GM18858 (cell line): ENCODE measurements at regions not wholly inside any gene's neighbourhood (a gene's known extent, or its start where the extent isn't known, plus 50 kb on each side); places are given as distances from the start of the nearest gene placed in this dataset.
"Not testable (repeated sequence)": the region's sequence is repeated elsewhere in the genome, so short reads cannot be mapped to it uniquely, and the experiment has no call there.

Source experiments
- ATAC-seq: cut with Tn5 transposase; IDR thresholded peaks from one replicate; pipeline ENCODE4 v1.9.1; 2021; ENCODE audit not compliant: unreplicated experiment

- ATAC-seq, result no peak
Observed at GRCh38 chr5:82446809-82447208, 168.7 kb upstream of the RPS23 start.

- no peak for ATAC-seq
Observed at GRCh38 chr5:82445726-82446335, 167.7 kb upstream of the RPS23 start.

- no peak for ATAC-seq
Observed at GRCh38 chr5:82439750-82440445, 161.7 kb upstream of the RPS23 start.

- not testable (repeated sequence) for ATAC-seq
Observed at GRCh38 chr5:82437565-82437964, 159.4 kb upstream of the RPS23 start.

GRCh38 chr5:82436291-82436690 lies 158.1 kb upstream of the RPS23 start:
- no peak for ATAC-seq

- not testable (repeated sequence) for ATAC-seq
Observed at GRCh38 chr5:82434696-82435660, 156.8 kb upstream of the RPS23 start.

- no peak for ATAC-seq
Observed at GRCh38 chr5:82426464-82427154, 148.5 kb upstream of the RPS23 start.

GRCh38 chr5:82425591-82425990 lies 147.4 kb upstream of the RPS23 start:
- ATAC-seq, result no peak

GRCh38 chr5:82424211-82424610 lies 146.1 kb upstream of the RPS23 start:
- no peak for ATAC-seq

- ATAC-seq, result no peak
Observed at GRCh38 chr5:82422751-82423181, 144.6 kb upstream of the RPS23 start.

GRCh38 chr5:82422001-82422740 lies 144.0 kb upstream of the RPS23 start:
- no peak for ATAC-seq

- ATAC-seq, result no peak
Observed at GRCh38 chr5:82421119-82421518, 143.0 kb upstream of the RPS23 start.

- ATAC-seq, result not testable (repeated sequence)
Observed at GRCh38 chr5:82420524-82420923, 142.4 kb upstream of the RPS23 start.

- ATAC-seq, result no peak
Observed at GRCh38 chr5:82419559-82420332, 141.6 kb upstream of the RPS23 start.

- ATAC-seq, result no peak
Observed at GRCh38 chr5:82418608-82418950, 140.4 kb upstream of the RPS23 start.

- ATAC-seq, result no peak
Observed at GRCh38 chr5:82417776-82418607, 139.8 kb upstream of the RPS23 start.

- ATAC-seq, result no peak
Observed at GRCh38 chr5:82416512-82416911, 138.4 kb upstream of the RPS23 start.

- ATAC-seq, result no peak
Observed at GRCh38 chr5:82414041-82414388, 135.9 kb upstream of the RPS23 start.
